Astrocyte of the hippocampus (primary cell): ENCODE measurements at regions not wholly inside any gene's neighbourhood (a gene's known extent, or its start where the extent isn't known, plus 50 kb on each side); places are given as distances from the start of the nearest gene placed in this dataset.
"Not testable (repeated sequence)": the region's sequence is repeated elsewhere in the genome, so short reads cannot be mapped to it uniquely, and the experiment has no call there.

Experiments used
- DNase-seq: peaks from one replicate; pipeline ENCODE4 v3.0.0; 2011; ENCODE audit warnings: low read depth, low spot score

DNA sequence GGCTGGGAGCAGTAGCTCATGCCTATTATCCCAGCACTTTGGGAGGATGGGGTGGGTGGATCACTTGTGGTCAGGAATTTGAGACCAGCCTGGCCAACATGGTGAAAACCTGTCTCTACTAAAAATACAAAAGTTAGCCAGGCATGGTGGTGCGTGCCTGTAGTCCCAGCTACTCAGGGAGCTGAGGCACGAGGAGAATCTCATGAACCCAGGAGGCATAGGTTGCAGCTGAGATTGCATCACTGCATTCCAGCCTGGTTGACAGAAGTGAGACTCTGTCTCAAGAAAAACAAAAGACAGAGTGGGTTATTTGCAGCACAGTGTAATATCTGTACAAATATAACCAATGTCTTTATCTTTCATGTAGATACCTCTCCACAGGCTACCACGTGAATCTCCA, 606.2 kb upstream of the CITED2 start:
- DNase-seq: peak; percentile 65

DNA sequence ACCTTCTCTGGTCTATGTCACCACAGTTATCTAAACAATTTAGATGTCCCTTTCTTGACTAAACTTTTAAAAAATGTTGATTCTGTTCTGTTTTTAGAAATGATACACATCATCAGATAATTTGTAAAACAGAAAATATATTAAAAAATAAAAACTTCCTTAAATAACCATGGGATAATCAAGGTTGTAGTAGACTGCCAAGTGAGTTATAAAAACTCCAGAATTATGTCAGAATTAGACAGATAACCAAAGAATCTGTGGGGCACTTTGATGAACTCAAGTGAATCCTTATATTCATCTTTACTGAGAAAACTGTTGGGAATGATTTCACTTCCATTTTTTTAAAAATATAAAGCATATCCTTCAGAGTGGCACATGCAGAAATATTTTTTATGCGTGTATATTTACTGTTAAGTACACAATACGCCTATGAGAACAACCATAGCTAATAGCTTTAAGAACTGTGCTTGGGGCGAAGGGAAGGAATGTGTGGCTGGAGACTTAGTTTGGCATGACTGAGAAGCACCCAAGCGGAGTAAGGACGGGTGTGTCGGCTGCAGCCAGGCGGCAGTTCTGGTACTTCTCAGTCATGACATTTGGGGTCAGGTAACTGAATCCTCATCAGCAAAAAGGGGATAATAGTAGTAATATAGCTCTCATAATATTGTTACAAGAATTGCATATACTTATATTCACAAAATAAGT, 604.7 kb upstream of the CITED2 start:
- peak; percentile 64 for DNase-seq

DNA sequence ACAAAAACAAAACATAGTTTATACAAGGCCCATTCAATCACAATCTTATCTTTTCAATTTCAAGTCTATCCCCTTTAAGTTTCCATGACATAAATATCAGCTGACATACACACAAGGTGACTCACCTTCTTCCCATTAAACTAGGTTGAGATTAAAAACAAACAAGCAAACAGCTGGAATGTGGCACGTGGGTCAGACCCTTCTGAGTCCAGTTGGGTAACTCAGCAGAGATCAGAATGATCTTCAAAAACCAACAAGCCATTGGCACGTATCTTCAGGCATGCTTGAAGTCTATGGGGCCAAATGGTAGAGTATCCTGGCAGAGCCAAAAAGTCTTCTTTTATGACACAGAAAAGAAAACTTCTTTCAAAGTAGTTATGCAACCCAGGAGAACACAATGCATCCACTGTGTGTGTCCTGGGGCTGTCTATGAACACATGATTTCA, 603.5 kb upstream of the CITED2 start:
- peak; percentile 65 for DNase-seq

DNA sequence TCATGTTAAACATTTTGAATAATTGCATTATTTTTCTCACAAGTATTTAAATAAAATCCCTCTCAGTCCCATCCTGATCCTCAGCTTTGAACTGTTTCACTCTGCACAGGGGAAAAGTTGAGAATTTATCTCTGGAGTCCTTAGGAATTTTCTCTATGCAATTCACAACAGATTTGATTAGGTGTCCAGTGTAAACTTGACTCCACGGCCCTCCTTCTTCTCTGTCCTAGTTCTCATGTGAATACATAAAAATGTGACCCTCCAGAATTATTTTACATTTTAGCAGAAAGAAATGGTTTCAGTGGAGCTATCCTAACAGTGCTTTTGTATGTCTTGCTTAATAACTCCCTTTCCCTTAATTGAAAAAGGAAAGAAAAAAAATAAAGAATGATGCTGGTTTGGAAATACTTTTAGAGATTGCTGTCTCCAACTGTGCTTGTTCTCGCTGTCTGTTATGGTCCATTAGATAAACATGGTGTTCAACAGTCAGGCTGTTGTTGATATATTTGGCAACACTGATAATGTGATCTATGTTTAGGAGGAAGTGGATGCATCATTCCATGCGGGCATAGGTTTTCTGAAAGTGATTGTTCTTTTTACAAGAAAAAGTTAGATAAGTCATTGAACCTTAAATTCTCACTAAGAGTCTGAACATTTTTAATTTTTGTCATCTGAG, 599.4 kb upstream of the CITED2 start:
- peak; percentile 37 for DNase-seq

DNA sequence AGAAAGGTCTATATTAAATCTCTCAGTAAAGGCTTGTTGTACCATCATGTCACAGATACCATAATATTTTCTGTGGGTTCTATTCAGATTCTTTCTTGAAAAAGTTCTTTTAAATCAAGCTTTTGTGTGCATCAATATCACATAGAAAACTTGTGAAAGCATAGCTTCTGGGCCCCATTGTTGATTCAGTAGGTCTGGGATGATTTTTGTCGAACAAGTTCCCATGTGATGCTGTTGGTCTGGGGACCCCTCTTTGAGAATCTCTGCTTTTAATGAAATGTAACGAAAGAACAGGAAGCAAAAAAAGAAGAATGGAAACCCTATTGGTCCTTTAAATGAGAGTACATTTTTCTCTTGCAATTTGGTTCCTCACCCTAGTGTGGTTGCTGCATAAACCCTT, 597.7 kb upstream of the CITED2 start:
- DNase-seq: no peak

DNA sequence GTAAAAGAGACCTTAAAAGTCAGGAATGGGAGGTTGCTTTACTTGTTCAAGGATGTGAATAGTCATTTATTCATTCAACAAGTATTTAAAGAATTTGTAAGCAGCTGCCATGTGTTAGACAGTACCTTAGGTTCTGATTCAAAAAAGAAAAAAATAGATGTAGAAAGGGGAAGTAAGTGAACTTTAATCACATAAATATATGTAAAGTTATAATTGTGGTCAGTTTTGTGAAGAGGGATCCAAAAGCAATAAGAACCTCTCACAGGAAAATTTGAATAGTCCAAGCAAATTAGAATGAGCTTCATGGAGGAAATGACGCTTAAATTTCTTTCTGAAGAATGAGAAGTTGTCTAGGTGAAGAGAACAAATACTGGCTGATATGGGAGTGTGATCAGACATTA, 596.1 kb upstream of the CITED2 start:
- DNase-seq: no peak

DNA sequence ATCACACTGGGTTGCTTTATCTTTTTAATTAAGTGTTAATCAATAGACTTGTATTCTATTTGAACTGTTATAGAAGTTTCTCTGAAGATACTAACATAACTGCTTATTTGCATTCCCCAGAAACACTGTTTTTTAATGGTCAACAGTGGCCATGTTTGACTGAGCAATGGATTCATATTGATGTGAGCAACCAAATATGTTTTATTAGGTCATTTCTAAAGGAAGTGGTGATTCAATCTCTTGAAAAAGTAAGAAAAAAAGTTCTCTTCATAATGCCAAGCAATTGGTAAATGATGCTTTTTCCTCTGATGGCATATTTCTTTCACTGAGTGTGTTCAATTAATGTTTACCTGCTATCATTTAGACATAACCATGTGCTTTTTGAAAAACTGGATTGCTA, 593.0 kb upstream of the CITED2 start:
- no peak for DNase-seq

DNA sequence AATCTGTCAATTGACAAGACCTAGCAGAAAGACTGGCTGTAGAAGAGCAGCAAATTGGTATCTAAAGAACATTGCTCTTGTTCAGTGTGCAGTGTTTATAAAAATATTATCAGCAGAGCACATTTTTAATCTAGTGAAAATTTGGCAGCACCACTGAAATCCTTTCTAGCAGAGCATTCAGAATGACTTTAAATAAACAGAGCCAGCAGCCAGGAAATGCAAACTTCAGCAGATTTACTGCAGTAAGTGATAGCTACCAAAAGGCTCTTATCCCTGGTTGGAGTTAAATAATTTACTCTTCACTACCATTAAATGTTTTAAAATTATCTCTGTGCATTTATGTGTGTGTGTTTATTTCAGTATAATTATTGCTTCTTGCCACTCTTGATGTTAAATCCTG, 590.9 kb upstream of the CITED2 start:
- peak; percentile 39 for DNase-seq

DNA sequence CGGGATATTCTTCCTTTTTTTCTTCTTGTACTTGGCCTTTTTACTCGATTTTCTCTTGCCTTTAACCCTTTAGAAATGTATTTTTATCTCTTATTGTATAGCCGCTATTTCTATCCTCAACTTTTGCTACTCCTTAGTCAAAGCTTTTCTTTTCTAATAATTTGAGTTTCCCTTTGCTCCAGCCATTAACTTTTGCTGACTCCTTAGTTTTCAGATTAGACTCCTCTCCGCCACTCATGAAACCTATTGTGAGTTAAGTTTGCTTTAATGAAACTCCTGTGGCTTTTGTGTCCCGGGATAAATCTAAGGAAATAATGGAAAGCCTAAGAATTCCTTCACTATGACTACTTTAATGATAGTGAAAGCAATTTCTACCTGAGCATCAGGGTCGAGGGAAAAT, 590.3 kb upstream of the CITED2 start:
- DNase-seq: no peak

DNA sequence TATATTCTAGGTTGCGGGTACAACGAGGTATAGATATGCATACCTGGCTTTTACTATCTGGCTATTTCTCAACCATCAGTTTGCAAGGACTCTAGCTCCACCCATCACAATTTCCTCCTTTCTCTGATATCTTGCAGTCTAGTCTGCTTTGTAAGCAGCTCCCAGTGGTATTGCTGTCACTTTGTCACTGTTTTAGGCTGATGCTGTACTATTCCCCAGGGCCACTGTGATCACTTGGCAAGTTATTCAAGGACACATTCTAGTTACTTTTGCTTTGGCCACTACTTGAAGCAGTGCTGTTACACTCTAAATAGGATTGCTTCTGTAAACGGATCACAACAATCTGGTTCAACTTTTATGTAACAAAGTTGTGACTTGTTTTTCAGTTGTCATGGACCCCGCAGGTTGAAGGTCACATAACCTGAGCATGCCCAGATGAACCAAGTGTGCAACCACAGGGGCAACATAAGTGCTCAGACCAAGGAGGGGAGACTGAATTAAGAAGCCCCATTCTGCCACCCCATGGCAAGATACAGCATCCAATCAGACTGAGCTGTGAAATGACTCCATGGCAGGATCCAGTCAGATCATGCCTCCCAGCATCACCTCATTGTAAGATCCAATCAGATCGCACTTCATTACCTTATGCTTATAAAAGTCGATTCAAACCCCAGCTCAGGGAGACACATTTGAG, 588.4 kb upstream of the CITED2 start:
- no peak for DNase-seq

DNA sequence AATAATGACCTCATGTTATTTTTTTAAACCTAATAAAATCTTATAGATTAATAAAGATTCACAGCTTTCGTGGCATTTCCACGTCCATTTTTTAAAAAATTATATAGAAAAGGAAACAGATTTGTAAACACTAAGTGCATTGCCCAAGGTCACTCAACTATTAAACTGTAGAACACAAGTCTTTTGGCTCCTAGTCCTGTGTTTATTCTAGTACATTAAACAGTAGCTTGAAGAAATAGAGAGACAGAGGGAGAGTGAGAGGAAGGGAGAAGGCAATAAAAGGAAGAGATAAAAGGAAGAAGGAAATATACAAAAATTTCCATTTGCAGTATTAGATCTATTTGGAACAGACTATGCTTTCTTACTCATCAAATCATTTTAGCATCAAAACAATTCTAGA, 586.7 kb upstream of the CITED2 start:
- no peak for DNase-seq

DNA sequence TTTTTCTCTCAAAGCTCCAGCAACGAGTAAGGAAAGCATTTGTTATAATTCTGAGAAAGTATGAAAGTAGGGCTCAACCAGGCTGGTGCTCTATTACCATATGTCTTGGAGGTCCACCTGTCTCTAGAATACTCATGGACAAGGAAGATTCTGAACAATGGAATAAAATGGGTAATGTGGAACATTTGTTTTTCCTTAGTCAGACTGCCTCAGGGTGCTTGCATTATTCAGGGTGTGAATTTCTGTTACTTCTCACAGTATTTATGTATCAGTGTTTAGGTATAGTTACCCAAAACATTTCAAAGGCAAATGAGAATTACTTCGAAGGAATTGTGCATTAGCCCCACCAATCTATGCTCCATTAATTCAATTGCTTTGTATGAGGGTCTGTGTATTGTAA, 586.2 kb upstream of the CITED2 start:
- DNase-seq: no peak

DNA sequence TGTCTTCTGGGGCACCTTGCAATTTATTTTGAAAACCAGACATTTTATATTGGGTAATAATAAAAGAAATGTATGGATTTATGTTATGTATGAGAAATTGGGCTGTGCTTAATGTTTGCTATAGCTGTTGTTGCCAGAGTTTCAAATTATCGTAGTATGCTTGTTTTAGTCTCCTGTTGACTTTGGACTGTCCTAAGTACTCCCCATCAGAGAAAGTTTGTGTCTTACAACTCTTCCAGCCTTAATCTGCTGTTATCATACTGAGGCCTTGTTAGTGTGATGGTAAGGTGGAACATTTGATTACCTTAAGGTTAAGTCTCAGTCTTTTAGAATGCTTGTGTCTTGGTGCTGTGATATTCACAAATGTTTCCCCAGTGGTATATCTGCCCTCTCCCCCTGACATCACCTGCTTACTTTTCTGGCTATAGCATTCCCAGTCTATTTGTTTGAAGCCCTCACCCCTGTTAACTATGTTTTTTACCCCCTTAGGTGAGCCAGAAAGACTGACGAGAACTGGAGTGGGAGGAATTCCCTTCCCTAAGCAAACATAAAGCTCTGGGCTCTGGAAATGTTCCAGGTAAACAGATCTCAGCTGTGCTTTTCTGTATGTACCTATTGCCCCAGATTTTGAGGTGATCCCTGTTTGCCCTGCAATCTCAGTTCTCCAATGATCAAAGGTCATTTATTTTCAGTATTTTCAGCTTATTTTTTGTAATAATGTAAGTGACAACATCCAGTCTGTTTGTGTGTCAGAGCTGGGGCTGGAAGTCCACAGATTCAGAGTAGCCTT, 581.1 kb upstream of the CITED2 start:
- DNase-seq: no peak

DNA sequence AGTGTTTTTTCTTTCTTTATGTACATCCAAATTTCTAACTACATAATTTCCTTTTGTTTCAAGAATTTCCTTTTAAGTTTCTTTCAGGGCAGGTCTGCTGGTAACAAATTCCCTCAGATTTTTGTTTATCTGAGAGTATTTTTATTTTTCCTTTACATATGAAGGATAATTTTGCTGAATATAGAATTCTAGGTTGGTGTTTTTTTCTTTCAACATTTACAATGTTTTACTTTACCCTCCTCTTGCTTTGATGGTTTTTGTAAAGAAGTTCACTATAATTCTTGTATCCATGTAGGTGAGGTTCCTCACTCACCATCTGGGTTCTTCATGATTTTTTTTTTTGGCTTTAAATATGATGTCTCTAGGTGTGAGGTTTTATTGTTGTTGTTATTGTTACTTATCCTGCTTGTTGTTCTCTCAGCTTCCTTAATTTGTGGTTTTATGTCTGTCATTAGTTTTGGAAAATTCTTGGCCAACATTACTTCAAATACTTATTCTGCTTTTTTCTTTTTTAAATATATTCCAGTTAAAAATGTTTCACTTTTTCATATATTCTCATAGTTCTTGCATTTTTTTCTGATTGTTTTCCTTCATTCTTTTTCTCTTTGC, 580.1 kb upstream of the CITED2 start:
- DNase-seq: no peak

DNA sequence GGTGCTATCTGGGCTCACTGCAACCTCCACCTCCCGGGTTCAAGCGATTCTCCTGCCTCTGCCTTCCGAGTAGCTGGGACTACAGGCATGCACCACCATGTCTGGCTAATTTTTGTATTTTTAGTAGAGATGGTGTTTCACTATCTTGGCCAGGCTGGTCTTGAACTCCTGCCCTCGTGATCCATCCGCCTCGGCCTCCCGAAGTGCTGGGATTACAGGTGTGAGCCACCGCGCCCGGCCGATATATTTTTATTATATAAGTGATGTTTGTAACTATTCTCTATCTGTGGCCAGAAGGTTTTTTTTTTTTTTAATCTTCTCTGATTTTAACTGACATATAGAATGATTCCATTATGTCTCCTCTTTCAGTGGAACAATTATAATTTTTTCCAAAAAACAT, 579.3 kb upstream of the CITED2 start:
- not testable (repeated sequence) for DNase-seq

DNA sequence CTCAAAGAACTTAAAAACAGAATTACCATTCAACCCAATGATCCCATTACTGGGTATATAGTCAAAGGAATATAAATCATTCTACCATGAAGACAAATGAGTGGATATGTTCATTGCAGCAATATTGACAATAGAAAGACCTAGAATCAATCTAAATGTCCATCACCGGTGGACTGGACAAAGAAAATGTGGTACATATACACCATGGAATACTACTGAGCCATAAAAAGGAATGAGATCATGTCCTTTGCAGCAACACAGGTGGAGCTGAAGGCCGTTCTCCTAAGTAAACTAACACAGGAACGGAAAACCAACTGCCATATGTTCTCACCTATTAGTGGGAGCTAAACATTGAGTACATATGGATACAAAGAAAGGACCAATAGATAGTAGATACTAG, 576.7 kb upstream of the CITED2 start:
- DNase-seq: no peak

DNA sequence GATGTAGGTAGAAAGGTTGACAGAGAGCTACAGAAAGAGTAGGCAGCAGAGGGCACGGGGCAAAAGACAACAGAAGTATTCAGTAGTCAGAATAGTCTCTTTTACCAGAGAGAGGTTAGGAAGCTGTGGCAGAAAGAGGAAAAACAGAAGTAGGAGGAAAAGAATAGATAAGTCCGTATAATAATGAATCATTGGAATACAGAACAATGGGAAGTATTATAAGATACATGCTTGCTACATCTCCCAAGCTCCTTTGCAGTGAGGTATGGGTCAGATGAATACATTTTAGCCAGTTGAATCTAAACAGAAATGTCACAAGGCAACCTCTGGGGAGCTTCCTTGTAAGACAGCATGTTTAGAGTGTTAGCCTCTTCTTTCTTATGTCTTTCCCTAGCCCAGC, 570.5 kb upstream of the CITED2 start:
- no peak for DNase-seq

DNA sequence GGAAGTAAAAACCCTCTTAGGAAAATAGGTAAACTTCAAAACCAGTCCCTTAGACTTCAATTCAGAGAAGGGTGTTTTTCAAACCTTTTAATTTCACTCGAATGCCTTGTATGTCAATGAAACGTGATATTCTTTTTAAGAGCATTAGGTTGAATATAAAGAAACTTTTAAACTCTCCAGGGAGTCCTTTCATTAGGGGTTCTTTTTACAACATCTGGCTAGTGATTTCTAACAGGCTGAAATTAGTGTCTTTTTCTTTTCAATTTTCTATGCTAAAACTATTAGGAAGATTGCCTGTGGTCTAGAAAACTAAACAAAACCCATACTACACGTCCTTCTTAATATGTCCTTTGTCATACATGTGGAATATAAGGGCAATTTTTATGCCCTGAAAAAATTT, 569.7 kb upstream of the CITED2 start:
- DNase-seq: no peak

DNA sequence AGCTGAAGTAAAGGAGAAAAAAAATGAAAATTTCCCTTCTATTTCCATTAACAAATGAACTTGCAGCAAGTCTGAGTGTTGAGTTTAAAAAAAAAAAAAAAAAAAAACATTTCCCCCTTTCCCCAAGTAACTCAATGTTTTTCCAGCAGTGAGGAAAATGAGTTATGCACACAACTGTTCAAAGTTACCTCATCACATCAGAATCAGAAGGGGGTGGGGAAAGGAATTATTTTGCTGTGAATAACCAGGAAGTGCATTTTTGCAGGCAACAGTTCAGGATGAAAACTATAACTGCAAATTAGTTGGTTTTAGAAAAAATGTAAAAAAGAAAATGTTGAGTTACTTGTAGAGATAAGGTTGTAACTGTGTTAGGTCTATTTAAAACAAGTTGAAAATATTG, 568.9 kb upstream of the CITED2 start:
- peak; percentile 91 for DNase-seq

DNA sequence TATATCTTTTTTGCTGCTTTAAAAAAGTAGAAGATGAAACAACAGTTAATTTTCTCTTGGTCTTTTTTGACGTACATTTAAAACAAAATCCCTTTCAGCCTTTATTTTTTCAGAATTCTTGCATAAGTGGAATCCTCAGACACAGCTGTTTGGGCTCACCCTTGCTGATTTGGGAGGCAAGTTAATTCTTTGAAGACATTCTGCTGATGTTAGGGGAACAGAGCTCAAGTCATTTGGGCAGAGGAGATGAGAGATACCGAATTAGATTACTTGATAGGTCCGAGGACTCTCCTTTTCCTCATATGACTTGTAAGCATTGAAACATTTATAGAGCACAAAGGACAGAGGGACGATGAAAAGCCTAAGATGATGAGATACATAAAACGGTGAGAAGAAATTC, 567.9 kb upstream of the CITED2 start:
- DNase-seq: no peak

DNA sequence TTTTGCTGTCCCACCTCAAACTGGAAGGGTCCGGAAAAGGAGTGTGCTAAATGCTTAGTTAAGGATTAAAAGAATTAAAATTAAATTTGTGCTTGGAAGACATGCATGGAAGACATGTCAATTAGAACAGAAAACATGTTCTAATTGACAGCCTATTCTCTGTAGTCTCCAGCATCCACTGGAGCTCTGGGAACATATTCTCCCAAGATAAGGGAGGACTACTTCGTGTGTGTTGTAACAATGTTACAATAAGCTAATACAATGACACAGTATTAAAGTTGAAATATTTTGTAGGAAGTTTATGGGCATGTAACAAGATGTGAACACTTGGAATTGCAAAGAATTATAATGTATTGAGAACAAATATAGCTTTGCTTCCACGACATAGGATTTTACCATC, 567.4 kb upstream of the CITED2 start:
- DNase-seq: no peak
